Choroid plexus epithelial cell (primary cell): ENCODE measurements at regions not wholly inside any gene's neighbourhood (a gene's known extent, or its start where the extent isn't known, plus 50 kb on each side); places are given as distances from the start of the nearest gene placed in this dataset.

Source experiments
- DNase-seq: peaks from one replicate; pipeline ENCODE4 v3.0.0-alpha.2; 2010; ENCODE audit warnings: low read depth
- H3K4me3 ChIP-seq: 2 replicates; pipeline ENCODE4 v1.5.1; 2011; ENCODE audit warnings: low read depth, mild to moderate bottlenecking, control low read depth, low read length, moderate library complexity
- TF ChIP-seq, protein P1 (sequence below): conservative IDR thresholded peaks from 2 replicates; pipeline ENCODE4 v1.5.1; 2011; ENCODE audit warnings: low read depth, mild to moderate bottlenecking, control low read depth, inconsistent platforms, low read length, moderate library complexity

DNA sequence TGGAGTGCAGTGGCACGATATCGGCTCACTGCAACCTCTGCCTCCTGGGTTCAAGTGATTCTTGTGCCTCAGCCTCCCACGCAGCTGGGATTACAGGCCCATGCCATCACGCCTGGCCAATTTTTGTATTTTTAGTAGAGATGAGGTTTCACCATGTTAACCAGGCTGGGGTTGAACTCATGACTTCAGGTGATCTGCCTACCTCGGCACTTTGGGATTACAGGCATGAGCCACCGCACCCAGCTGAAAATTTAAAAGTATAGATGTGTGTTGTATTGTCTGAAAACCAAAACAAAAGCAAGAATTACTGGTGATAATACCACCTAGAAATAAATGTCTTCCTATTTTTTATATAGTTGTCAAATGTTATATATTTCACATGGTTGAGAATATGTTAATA is 162.0 kb upstream of the DMRT1 start:
- TF ChIP-seq, protein P1, sequence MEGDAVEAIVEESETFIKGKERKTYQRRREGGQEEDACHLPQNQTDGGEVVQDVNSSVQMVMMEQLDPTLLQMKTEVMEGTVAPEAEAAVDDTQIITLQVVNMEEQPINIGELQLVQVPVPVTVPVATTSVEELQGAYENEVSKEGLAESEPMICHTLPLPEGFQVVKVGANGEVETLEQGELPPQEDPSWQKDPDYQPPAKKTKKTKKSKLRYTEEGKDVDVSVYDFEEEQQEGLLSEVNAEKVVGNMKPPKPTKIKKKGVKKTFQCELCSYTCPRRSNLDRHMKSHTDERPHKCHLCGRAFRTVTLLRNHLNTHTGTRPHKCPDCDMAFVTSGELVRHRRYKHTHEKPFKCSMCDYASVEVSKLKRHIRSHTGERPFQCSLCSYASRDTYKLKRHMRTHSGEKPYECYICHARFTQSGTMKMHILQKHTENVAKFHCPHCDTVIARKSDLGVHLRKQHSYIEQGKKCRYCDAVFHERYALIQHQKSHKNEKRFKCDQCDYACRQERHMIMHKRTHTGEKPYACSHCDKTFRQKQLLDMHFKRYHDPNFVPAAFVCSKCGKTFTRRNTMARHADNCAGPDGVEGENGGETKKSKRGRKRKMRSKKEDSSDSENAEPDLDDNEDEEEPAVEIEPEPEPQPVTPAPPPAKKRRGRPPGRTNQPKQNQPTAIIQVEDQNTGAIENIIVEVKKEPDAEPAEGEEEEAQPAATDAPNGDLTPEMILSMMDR, result no peak
- H3K4me3 ChIP-seq, result no peak overlapping the region

DNA sequence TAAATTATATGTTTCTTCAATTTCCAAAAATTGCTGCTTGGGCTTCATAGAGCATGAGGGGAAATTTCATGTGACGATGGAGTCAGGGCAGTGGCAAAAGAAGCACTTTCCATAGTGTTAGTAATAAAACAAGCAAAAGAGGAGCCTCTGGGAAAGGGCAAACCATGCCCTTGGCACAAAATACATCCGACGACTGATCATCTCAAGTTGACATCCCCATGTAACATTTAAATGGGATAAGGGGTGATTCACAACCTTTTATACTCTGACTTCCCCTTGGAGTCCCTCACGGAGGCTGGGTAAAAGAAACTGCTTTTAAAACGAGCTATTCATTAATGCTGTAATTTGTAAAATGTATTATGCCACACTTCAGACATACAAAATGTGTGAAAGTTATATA is 161.4 kb upstream of the DMRT1 start:
- no peak for DNase-seq
- no peak overlapping the region for H3K4me3 ChIP-seq
- TF ChIP-seq, protein P1, result no peak

More for the DNA sequence above, 162.0 kb upstream of the DMRT1 start:
- no peak for DNase-seq

DNA sequence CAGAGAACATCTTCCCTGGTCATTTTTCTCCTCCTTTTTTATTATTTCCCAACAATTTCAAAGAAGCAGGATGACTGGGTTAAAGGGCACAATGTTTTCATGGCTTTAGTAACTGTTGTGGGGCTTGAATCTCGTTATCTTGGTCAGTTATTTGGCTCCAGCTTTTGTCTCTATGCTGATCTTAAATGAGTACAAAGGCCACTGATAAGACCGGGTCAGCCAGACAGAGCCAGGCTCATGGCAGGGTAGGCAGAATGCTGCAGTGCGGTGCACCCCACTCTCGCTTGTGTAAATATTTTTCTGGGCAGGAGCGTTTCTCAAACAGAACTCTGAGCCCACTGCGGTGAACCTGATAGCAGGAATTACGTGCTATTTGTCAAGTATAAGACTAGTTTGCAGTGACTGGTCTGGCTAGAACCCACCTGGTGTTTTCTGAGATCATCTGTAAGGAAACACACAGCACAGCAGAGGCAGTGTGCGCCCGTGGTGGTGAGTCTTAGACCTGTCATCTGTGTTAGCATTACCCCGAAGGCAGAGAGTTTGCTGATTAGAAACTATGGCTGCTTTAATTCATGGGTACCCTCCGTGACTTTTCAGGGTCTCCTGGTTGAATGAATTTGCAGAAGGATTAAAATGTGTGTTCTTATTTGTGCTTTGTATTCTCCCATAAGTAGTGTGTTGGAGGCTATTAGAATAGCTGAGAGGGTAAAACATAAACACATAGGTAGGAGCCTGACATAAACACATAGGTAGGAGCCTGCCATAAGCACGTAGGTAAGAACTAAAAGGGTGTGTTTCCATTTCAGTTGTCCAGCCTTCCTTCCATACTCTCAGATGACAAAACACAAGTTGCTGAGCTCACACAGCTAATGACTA is 158.6 kb upstream of the DMRT1 start:
- no peak overlapping the region for H3K4me3 ChIP-seq
- peak; percentile 55 for DNase-seq
- TF ChIP-seq, protein P1, result no peak

DNA sequence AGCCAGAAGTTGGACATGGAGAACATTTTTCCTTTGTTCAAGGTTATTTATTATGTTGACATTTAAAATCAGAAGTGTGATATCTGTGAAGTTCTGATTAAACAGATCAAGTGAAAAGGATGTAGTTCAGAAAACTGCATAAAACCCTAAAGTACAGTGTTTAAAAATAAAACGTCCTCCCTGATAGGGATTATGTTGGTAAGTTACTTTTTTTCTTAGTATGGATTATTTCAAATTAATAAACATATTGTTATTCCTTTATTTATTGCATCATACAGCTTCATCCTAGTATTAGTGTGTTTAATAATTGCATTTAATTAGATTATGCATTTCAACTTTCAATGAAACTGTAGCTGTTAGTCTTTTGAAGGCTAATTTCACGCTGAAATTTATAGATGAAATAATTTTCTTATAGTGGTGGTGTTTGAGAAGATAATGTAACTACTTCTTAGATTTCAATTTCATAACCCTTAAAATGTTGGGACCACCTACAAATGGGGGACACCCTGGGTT is 157.9 kb upstream of the DMRT1 start:
- H3K4me3 ChIP-seq, result no peak overlapping the region
- no peak for DNase-seq
- TF ChIP-seq, protein P1, result no peak

DNA sequence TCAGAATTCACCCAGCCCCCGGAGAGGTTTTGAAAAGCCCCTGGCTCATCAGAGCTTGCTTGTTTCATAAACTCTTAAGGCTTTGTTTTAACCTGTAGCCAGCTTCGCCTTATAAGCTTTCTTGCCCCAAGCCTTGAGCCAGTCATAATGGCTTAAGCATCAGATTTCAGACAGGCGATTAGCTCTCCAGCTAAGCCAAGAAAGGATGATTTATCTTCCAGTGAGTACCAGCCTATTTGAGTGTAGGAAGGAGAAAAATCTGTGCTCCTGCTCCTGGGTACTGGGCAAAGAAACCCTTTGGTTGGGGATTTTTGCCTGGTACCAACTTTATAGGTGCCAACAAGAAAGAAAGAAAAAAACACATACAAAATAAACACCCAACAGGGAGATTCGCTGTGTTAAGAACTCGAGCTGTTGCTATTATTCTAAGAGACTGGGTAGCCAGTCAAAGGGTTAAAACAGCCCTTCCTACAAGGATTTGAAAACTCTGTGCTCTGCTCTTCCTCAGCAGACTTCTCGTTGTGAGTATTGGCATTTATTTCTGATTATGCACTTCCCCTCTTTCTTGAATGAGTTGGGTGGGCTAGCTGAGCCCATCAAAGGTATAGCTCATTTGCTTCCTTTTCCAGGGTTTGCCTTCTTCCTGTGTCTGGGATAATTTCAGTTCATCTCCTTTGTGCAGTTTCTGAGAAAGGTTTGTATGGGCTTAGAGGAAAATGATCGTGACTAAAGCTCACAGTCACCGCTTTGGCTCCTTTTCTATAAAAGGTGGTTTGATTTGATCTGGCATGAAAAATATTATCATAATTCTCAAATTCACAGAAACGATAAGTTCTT is 157.2 kb upstream of the DMRT1 start:
- no peak overlapping the region for H3K4me3 ChIP-seq
- TF ChIP-seq, protein P1, result no peak
- peak; percentile 54 for DNase-seq

DNA sequence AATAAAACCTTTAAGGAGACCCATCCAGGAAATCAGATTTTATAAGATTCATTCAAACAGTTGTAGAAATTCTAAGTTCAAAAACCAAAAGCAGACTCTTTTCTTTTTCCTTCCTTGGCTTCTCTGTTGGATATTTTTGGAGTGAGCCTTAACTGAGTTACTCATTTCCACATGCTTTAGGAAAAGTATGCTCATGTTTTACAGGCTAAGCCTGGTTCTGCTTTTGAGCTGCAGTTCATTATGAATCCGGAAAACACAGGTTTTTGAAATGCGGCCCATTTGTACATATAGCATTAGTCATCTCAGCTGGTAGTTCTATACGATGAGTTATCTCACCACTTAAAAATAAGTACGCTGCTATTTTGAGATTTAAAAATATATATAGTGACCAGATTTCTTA is 156.6 kb upstream of the DMRT1 start:
- DNase-seq, result peak; percentile 68
- TF ChIP-seq, protein P1, result no peak
- no peak overlapping the region for H3K4me3 ChIP-seq
